HepG2 (cell line): ENCODE measurements at regions not wholly inside any gene's neighbourhood (a gene's known extent, or its start where the extent isn't known, plus 50 kb on each side); places are given as distances from the start of the nearest gene placed in this dataset.

Experiments used
- CBX1 ChIP-seq: IDR thresholded peaks from one replicate; pipeline ENCODE4 v1.6.1; 2016; ENCODE audit warnings: antibody characterized with exemption, low read depth
- CHD4 ChIP-seq: fragments of 200-600 bp; sonication (generic); IDR thresholded peaks from 2 replicates; pipeline ENCODE4 v1.7.0; 2017; ENCODE audit warnings: mild to moderate bottlenecking, low read length, borderline replicate concordance
- CTCF ChIP-seq: sonication (generic); formaldehyde crosslinking; IDR thresholded peaks from 2 replicates; pipeline ENCODE4 v1.5.0; 2020; ENCODE audit warnings: mild to moderate bottlenecking, missing genetic modification reagents, moderate library complexity
- MTERF4 ChIP-seq: sonication (generic); formaldehyde crosslinking; IDR thresholded peaks from 2 replicates; pipeline ENCODE4 v1.8.0; 2023; ENCODE audit warnings: mild to moderate bottlenecking, missing genetic modification reagents
- POLR2AphosphoS5 ChIP-seq: IDR thresholded peaks from 2 replicates; pipeline ENCODE4 v1.6.1; 2012; ENCODE audit warnings: low read depth, low read length
- RXRA ChIP-seq: sonication (generic); formaldehyde crosslinking; IDR thresholded peaks from 2 replicates; pipeline ENCODE4 v1.5.1; 2020; ENCODE audit warnings: missing genetic modification reagents
- ZHX1 ChIP-seq: sonication (generic); formaldehyde crosslinking; IDR thresholded peaks from 2 replicates; pipeline ENCODE4 v1.8.1; 2022; ENCODE audit warnings: low read depth, mild to moderate bottlenecking, missing genetic modification reagents
- ZNF460 ChIP-seq: sonication (generic); formaldehyde crosslinking; IDR thresholded peaks from 2 replicates; pipeline ENCODE4 v1.5.1; 2020; ENCODE audit warnings: missing genetic modification reagents, mild to moderate bottlenecking, borderline replicate concordance
- ZNF816 ChIP-seq: sonication (generic); formaldehyde crosslinking; IDR thresholded peaks from 2 replicates; pipeline ENCODE4 v1.8.0; 2022; ENCODE audit warnings: missing genetic modification reagents, mild to moderate bottlenecking, borderline replicate concordance

GRCh38 chr20:12371990-12372389, 454.3 kb downstream of the BTBD3 start:
- TF ChIP-seq POLR2AphosphoS5 (no peak), CTCF (CRISPR knock-in tag) (no peak), ZNF816 (CRISPR knock-in tag) (no peak), MTERF4 (CRISPR knock-in tag) (no peak), ZHX1 (CRISPR knock-in tag) (no peak), CHD4 (no peak), ZNF460 (no peak), CBX1 (no peak), RXRA (CRISPR knock-in tag) (no peak)
